SK-N-SH treated with all-trans-retinoic acid at 6 μM for 48 hours (cell line): ENCODE measurements at regions not wholly inside any gene's neighbourhood (a gene's known extent, or its start where the extent isn't known, plus 50 kb on each side); places are given as distances from the start of the nearest gene placed in this dataset.

Experiments used
- ATAC-seq: fragments of 200-7000 bp; cut with Tn5 transposase; 3 replicates; pipeline ENCODE4 v1.9.1; 2020; ENCODE audit warnings: mild to moderate bottlenecking, moderate library complexity
- ARNTL ChIP-seq: fragments of 450-650 bp; formaldehyde crosslinking; IDR thresholded peaks from 2 replicates; pipeline ENCODE4 v1.5.0; 2020; ENCODE audit warnings: low read depth, mild to moderate bottlenecking, moderate library complexity, borderline replicate concordance
- CREB5 ChIP-seq: fragments of 250-450 bp; sonication (Bioruptor Pico); IDR thresholded peaks from 2 replicates; pipeline ENCODE4 v1.5.1; 2020; ENCODE audit warnings: low read depth, mild to moderate bottlenecking, moderate library complexity
- CSDC2 ChIP-seq: fragments of 250-450 bp; sonication (Bioruptor Pico); IDR thresholded peaks from 2 replicates; pipeline ENCODE4 v1.5.0; 2020; ENCODE audit warnings: mild to moderate bottlenecking, moderate library complexity
- ESRRG ChIP-seq: fragments of 250-450 bp; sonication (Bioruptor Pico); IDR thresholded peaks from 2 replicates; pipeline ENCODE4 v1.6.1; 2021; ENCODE audit warnings: mild to moderate bottlenecking
- GLIS3 ChIP-seq: fragments of 250-450 bp; sonication (Bioruptor Pico); IDR thresholded peaks from 2 replicates; pipeline ENCODE4 v1.5.0; 2020; ENCODE audit warnings: mild to moderate bottlenecking, moderate library complexity
- ISL1 ChIP-seq: fragments of 250-450 bp; sonication (Bioruptor Pico); IDR thresholded peaks from 2 replicates; pipeline ENCODE4 v2.1.2; 2022; ENCODE audit warnings: mild to moderate bottlenecking, moderate library complexity
- POU6F1 ChIP-seq: fragments of 250-450 bp; sonication (Bioruptor Pico); IDR thresholded peaks from 2 replicates; pipeline ENCODE4 v1.8.0; 2021; ENCODE audit warnings: low read depth, mild to moderate bottlenecking, moderate library complexity, borderline replicate concordance
- PPARA ChIP-seq: fragments of 250-450 bp; sonication (Bioruptor Pico); IDR thresholded peaks from 2 replicates; pipeline ENCODE4 v1.5.0; 2020; ENCODE audit warnings: mild to moderate bottlenecking, borderline replicate concordance
- RARB ChIP-seq: fragments of 250-450 bp; sonication (Bioruptor Pico); IDR thresholded peaks from 2 replicates; pipeline ENCODE4 v1.8.0; 2021; ENCODE audit warnings: mild to moderate bottlenecking, moderate library complexity
- SNAI2 ChIP-seq: fragments of 250-450 bp; sonication (Bioruptor Pico); IDR thresholded peaks from 2 replicates; pipeline ENCODE4 v1.5.0; 2020; ENCODE audit warnings: mild to moderate bottlenecking, moderate library complexity
- TCF4 ChIP-seq: fragments of 250-450 bp; sonication (Bioruptor Pico); IDR thresholded peaks from 2 replicates; pipeline ENCODE4 v1.8.0; 2021; ENCODE audit warnings: mild to moderate bottlenecking, moderate library complexity, borderline replicate concordance
- TOX ChIP-seq: fragments of 250-450 bp; sonication (Bioruptor Pico); IDR thresholded peaks from 2 replicates; pipeline ENCODE4 v1.8.0; 2021; ENCODE audit warnings: mild to moderate bottlenecking, moderate library complexity, borderline replicate concordance
- TSHZ2 ChIP-seq: fragments of 250-450 bp; sonication (Bioruptor Pico); IDR thresholded peaks from 2 replicates; pipeline ENCODE4 v1.5.0; 2020; ENCODE audit warnings: mild to moderate bottlenecking, moderate library complexity
- ZC3H10 ChIP-seq: fragments of 250-450 bp; sonication (Bioruptor Pico); IDR thresholded peaks from 2 replicates; pipeline ENCODE4 v1.5.1; 2021; ENCODE audit warnings: mild to moderate bottlenecking, moderate library complexity
- ZFP3 ChIP-seq: fragments of 250-450 bp; sonication (Bioruptor Pico); IDR thresholded peaks from 2 replicates; pipeline ENCODE4 v1.5.0; 2020; ENCODE audit warnings: mild to moderate bottlenecking, moderate library complexity
- ZNF565 ChIP-seq: fragments of 450-650 bp; formaldehyde crosslinking; conservative IDR thresholded peaks from 2 replicates; pipeline ENCODE4 v1.5.0; 2020; ENCODE audit warnings: low read depth, mild to moderate bottlenecking, moderate library complexity
- ZNF70 ChIP-seq: fragments of 450-650 bp; formaldehyde crosslinking; IDR thresholded peaks from 2 replicates; pipeline ENCODE4 v1.5.0; 2020; ENCODE audit warnings: mild to moderate bottlenecking, moderate library complexity
- ZNF8 ChIP-seq: fragments of 450-650 bp; formaldehyde crosslinking; IDR thresholded peaks from 2 replicates; pipeline ENCODE4 v1.5.0; 2020; ENCODE audit warnings: mild to moderate bottlenecking, moderate library complexity
- TF ChIP-seq, protein P1 (sequence below): fragments of 250-450 bp; sonication (Bioruptor Pico); IDR thresholded peaks from 2 replicates; pipeline ENCODE4 v1.5.1; 2021; ENCODE audit warnings: mild to moderate bottlenecking, moderate library complexity
- TF ChIP-seq, protein P2 (sequence below): fragments of 250-450 bp; sonication (Bioruptor Pico); IDR thresholded peaks from 2 replicates; pipeline ENCODE4 v1.8.0; 2020; ENCODE audit warnings: mild to moderate bottlenecking, moderate library complexity, borderline replicate concordance

GRCh38 chr10:78393094-78393493 is 359.4 kb downstream of the RPS24 start:
- ATAC-seq: no peak
- TF ChIP-seq ZFP3: no peak
- TF ChIP-seq ZC3H10: no peak
- TF ChIP-seq TSHZ2 (CRISPR knock-in tag): no peak
- TF ChIP-seq ISL1 (CRISPR knock-in tag): no peak
- no peak for TF ChIP-seq RARB (CRISPR knock-in tag)
- TF ChIP-seq CSDC2 (CRISPR knock-in tag): no peak
- TF ChIP-seq ESRRG: no peak
- TF ChIP-seq, protein P1, sequence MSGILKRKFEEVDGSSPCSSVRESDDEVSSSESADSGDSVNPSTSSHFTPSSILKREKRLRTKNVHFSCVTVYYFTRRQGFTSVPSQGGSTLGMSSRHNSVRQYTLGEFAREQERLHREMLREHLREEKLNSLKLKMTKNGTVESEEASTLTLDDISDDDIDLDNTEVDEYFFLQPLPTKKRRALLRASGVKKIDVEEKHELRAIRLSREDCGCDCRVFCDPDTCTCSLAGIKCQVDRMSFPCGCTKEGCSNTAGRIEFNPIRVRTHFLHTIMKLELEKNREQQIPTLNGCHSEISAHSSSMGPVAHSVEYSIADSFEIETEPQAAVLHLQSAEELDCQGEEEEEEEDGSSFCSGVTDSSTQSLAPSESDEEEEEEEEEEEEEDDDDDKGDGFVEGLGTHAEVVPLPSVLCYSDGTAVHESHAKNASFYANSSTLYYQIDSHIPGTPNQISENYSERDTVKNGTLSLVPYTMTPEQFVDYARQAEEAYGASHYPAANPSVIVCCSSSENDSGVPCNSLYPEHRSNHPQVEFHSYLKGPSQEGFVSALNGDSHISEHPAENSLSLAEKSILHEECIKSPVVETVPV (CRISPR knock-in tag): no peak
- TF ChIP-seq, protein P2, sequence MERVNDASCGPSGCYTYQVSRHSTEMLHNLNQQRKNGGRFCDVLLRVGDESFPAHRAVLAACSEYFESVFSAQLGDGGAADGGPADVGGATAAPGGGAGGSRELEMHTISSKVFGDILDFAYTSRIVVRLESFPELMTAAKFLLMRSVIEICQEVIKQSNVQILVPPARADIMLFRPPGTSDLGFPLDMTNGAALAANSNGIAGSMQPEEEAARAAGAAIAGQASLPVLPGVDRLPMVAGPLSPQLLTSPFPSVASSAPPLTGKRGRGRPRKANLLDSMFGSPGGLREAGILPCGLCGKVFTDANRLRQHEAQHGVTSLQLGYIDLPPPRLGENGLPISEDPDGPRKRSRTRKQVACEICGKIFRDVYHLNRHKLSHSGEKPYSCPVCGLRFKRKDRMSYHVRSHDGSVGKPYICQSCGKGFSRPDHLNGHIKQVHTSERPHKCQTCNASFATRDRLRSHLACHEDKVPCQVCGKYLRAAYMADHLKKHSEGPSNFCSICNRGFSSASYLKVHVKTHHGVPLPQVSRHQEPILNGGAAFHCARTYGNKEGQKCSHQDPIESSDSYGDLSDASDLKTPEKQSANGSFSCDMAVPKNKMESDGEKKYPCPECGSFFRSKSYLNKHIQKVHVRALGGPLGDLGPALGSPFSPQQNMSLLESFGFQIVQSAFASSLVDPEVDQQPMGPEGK (CRISPR knock-in tag): no peak
- no peak for TF ChIP-seq ZNF565 (CRISPR knock-in tag)
- TF ChIP-seq ARNTL (CRISPR knock-in tag): no peak
- TF ChIP-seq PPARA (CRISPR knock-in tag): no peak
- TF ChIP-seq POU6F1 (CRISPR knock-in tag): no peak
- no peak for TF ChIP-seq TCF4 (CRISPR knock-in tag)

DNA sequence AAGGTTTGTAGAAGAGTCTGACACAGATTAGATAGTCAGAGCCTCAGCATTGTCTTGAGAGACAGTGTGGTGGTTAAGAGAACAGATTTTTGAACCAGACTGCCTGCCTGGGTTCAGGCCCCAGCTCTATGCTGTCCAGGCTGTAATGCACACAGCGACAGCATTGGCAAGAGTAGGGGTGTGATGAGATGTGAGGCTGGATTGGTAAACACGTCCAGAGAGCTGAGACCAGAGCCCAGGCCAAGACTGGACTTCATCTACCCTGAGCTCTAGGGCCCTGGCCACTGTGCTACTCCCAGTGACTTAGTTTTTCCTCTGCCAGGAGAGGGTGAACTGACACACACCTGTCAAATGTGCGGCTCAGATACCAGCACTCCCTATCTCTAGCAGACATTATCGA is 360.4 kb downstream of the RPS24 start:
- no peak for ATAC-seq
- TF ChIP-seq POU6F1 (CRISPR knock-in tag) (no peak), TSHZ2 (CRISPR knock-in tag) (no peak), CREB5 (CRISPR knock-in tag) (no peak), TOX (CRISPR knock-in tag) (no peak), ESRRG (no peak), GLIS3 (CRISPR knock-in tag) (no peak), ZFP3 (no peak), ZNF565 (CRISPR knock-in tag) (no peak), ZC3H10 (no peak), ISL1 (CRISPR knock-in tag) (no peak), SNAI2 (CRISPR knock-in tag) (no peak), ZNF8 (CRISPR knock-in tag) (no peak), ZNF70 (no peak)
